GM12865 (cell line): ENCODE measurements at regions not wholly inside any gene's neighbourhood (a gene's known extent, or its start where the extent isn't known, plus 50 kb on each side); places are given as distances from the start of the nearest gene placed in this dataset.

ENCODE experiments used
- DNase-seq: peaks from one replicate; pipeline ENCODE4 v3.0.0; 2010; ENCODE audit warnings: low read depth
- H3K4me3 ChIP-seq: 2 replicates; pipeline ENCODE4 v1.5.1; 2011; ENCODE audit warnings: mild to moderate bottlenecking, low read depth, low read length, control low read depth
- CTCF ChIP-seq: IDR thresholded peaks from 2 replicates; pipeline ENCODE4 v1.5.1; 2011; ENCODE audit warnings: low read length, control low read depth, low read depth, inconsistent platforms; ENCODE audit not compliant: insufficient read depth; ENCODE audit errors: missing control alignments

GRCh38 chr22:48973694-48974041 lies 854.0 kb downstream of the BRD1 start:
- H3K4me3 ChIP-seq, result no peak overlapping the region
- DNase-seq, result no peak
- no peak for TF ChIP-seq CTCF

GRCh38 chr22:48972979-48973693 lies 854.5 kb downstream of the BRD1 start:
- TF ChIP-seq CTCF, result no peak
- H3K4me3 ChIP-seq, result no peak overlapping the region
- DNase-seq, result no peak

- DNase-seq, result no peak
Observed at GRCh38 chr22:48968201-48968959, 859.3 kb downstream of the BRD1 start.

GRCh38 chr22:48963405-48963804 lies 864.3 kb downstream of the BRD1 start:
- no peak for DNase-seq
- no peak for TF ChIP-seq CTCF
- H3K4me3 ChIP-seq, result no peak overlapping the region

More at GRCh38 chr22:48968201-48968959, 859.3 kb downstream of the BRD1 start:
- TF ChIP-seq CTCF, result no peak
- H3K4me3 ChIP-seq, result no peak overlapping the region

- DNase-seq, result no peak
- H3K4me3 ChIP-seq, result no peak overlapping the region
- no peak for TF ChIP-seq CTCF
Observed at GRCh38 chr22:48961705-48962104, 866.0 kb downstream of the BRD1 start.

GRCh38 chr22:48960980-48961660 lies 866.6 kb downstream of the BRD1 start:
- no peak for TF ChIP-seq CTCF
- H3K4me3 ChIP-seq, result no peak overlapping the region
- DNase-seq, result no peak
